Cardiac fibroblast (primary cell): ENCODE measurements at regions not wholly inside any gene's neighbourhood (a gene's known extent, or its start where the extent isn't known, plus 50 kb on each side); places are given as distances from the start of the nearest gene placed in this dataset.

ENCODE experiments used
- DNase-seq, 2 donors: peaks; one replicate each; pipeline versions ENCODE4 v3.0.0 to v3.0.0-alpha.2; 2010; ENCODE audit warnings: low read depth in 2 of 2
- H3K4me3 ChIP-seq, 2 donors: replicated peaks in 1 of 2; 1 replicate in 1 of 2; 2 replicates in 1 of 2; pipeline ENCODE4 v1.5.1; 2011; ENCODE audit warnings: low read depth in 2 of 2, low read length in 2 of 2, mild to moderate bottlenecking in 2 of 2, moderate library complexity in 1 of 2
- CTCF ChIP-seq: IDR thresholded peaks from one replicate; pipeline ENCODE4 v1.5.1; 2011; ENCODE audit warnings: low read depth, mild to moderate bottlenecking, low read length, inconsistent platforms

- no peak for TF ChIP-seq CTCF
- no peak overlapping the region for H3K4me3 ChIP-seq
- no peak for DNase-seq
Measured at GRCh38 chr11:119505861-119506260, 82.9 kb upstream of the THY1 start.

- TF ChIP-seq CTCF = no peak
- no peak for DNase-seq
- H3K4me3 ChIP-seq = no peak overlapping the region
Measured at GRCh38 chr11:119505071-119505470, 82.1 kb upstream of the THY1 start.

GRCh38 chr11:119504371-119504770, 81.4 kb upstream of the THY1 start:
- no peak overlapping the region for H3K4me3 ChIP-seq
- DNase-seq = no peak
- no peak for TF ChIP-seq CTCF

GRCh38 chr11:119501777-119502405, 78.9 kb upstream of the THY1 start:
- H3K4me3 ChIP-seq = no peak overlapping the region
- no peak for DNase-seq
- TF ChIP-seq CTCF = no peak

- TF ChIP-seq CTCF = no peak
- DNase-seq = no peak
- no peak overlapping the region for H3K4me3 ChIP-seq
Measured at GRCh38 chr11:119497717-119498116, 74.7 kb upstream of the THY1 start.

GRCh38 chr11:119496997-119497396, 74.0 kb upstream of the THY1 start:
- TF ChIP-seq CTCF = no peak
- H3K4me3 ChIP-seq = no peak overlapping the region
- no peak for DNase-seq

- TF ChIP-seq CTCF = no peak
- no peak overlapping the region for H3K4me3 ChIP-seq
- no peak for DNase-seq
Measured at GRCh38 chr11:119496469-119496868, 73.5 kb upstream of the THY1 start.
